HEK293T (cell line): ENCODE measurements at regions not wholly inside any gene's neighbourhood (a gene's known extent, or its start where the extent isn't known, plus 50 kb on each side); places are given as distances from the start of the nearest gene placed in this dataset.

Experiments used
- ARNT ChIP-seq: fragments of 450-650 bp; IDR thresholded peaks from 2 replicates; pipeline ENCODE4 v1.6.1; 2017; ENCODE audit warnings: mild to moderate bottlenecking
- BHLHE40 ChIP-seq: fragments of 450-650 bp; IDR thresholded peaks from 2 replicates; pipeline ENCODE4 v1.6.1; 2016; ENCODE audit warnings: mild to moderate bottlenecking, moderate library complexity, borderline replicate concordance
- ELF4 ChIP-seq: fragments of 450-650 bp; IDR thresholded peaks from 2 replicates; pipeline ENCODE4 v1.6.1; 2017; ENCODE audit warnings: antibody characterized with exemption
- FOXA1 ChIP-seq: fragments of 450-650 bp; IDR thresholded peaks from 2 replicates; pipeline ENCODE4 v1.6.1; 2016; ENCODE audit warnings: mild to moderate bottlenecking
- FOXK2 ChIP-seq: fragments of 450-650 bp; IDR thresholded peaks from 2 replicates; pipeline ENCODE4 v1.6.1; 2016; ENCODE audit warnings: mild to moderate bottlenecking
- FOXM1 ChIP-seq: fragments of 450-650 bp; IDR thresholded peaks from 2 replicates; pipeline ENCODE4 v1.6.1; 2017; ENCODE audit warnings: mild to moderate bottlenecking, borderline replicate concordance
- HDGF ChIP-seq: fragments of 450-650 bp; IDR thresholded peaks from 2 replicates; pipeline ENCODE4 v1.6.1; 2017; ENCODE audit warnings: antibody characterized with exemption, borderline replicate concordance
- L3MBTL2 ChIP-seq: fragments of 450-650 bp; conservative IDR thresholded peaks from 2 replicates; pipeline ENCODE4 v1.6.1; 2016; ENCODE audit warnings: mild to moderate bottlenecking
- LEF1 ChIP-seq: fragments of 450-650 bp; IDR thresholded peaks from 2 replicates; pipeline ENCODE4 v1.6.1; 2017; ENCODE audit warnings: mild to moderate bottlenecking, borderline replicate concordance
- NFRKB ChIP-seq: fragments of 450-650 bp; IDR thresholded peaks from 2 replicates; pipeline ENCODE4 v1.6.1; 2016; ENCODE audit warnings: mild to moderate bottlenecking, moderate library complexity
- SP1 ChIP-seq: fragments of 450-650 bp; IDR thresholded peaks from 2 replicates; pipeline ENCODE4 v1.6.1; 2017
- SUZ12 ChIP-seq: fragments of 450-650 bp; IDR thresholded peaks from 2 replicates; pipeline ENCODE4 v1.6.1; 2016; ENCODE audit warnings: mild to moderate bottlenecking

DNA sequence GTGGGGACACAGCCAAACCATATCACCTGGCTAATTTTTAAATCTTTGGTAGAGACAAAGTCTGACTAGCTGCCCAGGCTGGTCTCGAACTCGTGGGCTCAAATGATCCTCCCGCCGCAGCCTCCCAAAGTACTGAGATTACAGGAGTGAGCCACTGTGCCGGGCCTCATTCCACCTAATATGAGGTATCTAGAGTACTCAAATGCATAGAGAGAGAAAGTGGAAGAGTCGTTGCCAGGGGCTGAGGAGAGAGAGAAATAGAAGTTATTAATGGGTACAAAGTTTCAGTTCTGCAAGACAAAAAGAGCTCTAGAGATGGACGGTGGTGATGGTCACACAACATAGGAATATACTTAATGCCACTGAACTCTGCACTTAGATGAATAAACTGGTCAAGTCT, 119.6 kb downstream of the TOMM20 start:
- TF ChIP-seq LEF1 (no peak), FOXK2 (no peak), FOXM1 (no peak), BHLHE40 (no peak), SUZ12 (no peak), L3MBTL2 (no peak), FOXA1 (no peak), HDGF (no peak), ELF4 (no peak), NFRKB (no peak), SP1 (no peak), ARNT (no peak)
